Neuron (in vitro differentiated cells): ENCODE measurements at regions not wholly inside any gene's neighbourhood (a gene's known extent, or its start where the extent isn't known, plus 50 kb on each side); places are given as distances from the start of the nearest gene placed in this dataset.
"Not testable (repeated sequence)": the region's sequence is repeated elsewhere in the genome, so short reads cannot be mapped to it uniquely, and the experiment has no call there.

Experiments
- H2AFZ ChIP-seq: one replicate; pipeline ENCODE4 v1.6.1; 2013; ENCODE audit warnings: low read depth, mild to moderate bottlenecking, inconsistent platforms, low read length, moderate library complexity
- H3K27me3 ChIP-seq: one replicate; pipeline ENCODE4 v1.6.1; 2013; ENCODE audit warnings: low read length; ENCODE audit not compliant: insufficient read depth
- H3K36me3 ChIP-seq: one replicate; pipeline ENCODE4 v1.6.1; 2013; ENCODE audit warnings: low read length; ENCODE audit not compliant: insufficient read depth
- H3K4me1 ChIP-seq: one replicate; pipeline ENCODE4 v1.6.1; 2013; ENCODE audit warnings: low read length; ENCODE audit not compliant: insufficient read depth
- H3K4me3 ChIP-seq: 2 replicates; pipeline ENCODE4 v1.5.1; 2013; ENCODE audit warnings: mild to moderate bottlenecking, low read length, moderate library complexity
- H3K9me3 ChIP-seq: one replicate; pipeline ENCODE4 v1.6.1; 2013; ENCODE audit warnings: low read length

DNA sequence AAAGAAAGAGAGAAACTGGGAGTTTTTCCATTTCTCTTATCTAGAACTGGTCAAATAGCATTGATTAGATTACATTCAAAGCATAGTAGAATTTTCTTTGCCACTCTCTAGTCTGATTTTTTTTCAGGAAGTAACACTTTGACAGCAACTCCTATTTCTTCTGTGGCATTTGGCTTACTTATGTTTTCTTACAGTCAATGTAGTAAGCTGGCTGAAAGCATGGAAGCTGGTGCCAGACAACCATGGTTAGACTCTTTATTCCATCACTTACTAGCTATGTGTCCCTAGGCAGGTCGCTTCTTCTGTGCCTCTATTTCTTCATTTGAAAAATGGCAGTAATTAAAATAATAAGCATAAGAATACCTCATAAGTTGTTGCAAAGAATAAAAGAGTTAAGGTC, 54.2 kb upstream of the OPRM1 start:
- H2AFZ ChIP-seq, result no peak overlapping the region
- no peaks in the 10 kb centered on the region for H3K9me3 ChIP-seq
- no peak overlapping the region for H3K4me3 ChIP-seq
- H3K4me1 ChIP-seq, result no peaks in the 10 kb centered on the region
- H3K36me3 ChIP-seq, result no peaks in the 10 kb centered on the region
- no peaks in the 10 kb centered on the region for H3K27me3 ChIP-seq

DNA sequence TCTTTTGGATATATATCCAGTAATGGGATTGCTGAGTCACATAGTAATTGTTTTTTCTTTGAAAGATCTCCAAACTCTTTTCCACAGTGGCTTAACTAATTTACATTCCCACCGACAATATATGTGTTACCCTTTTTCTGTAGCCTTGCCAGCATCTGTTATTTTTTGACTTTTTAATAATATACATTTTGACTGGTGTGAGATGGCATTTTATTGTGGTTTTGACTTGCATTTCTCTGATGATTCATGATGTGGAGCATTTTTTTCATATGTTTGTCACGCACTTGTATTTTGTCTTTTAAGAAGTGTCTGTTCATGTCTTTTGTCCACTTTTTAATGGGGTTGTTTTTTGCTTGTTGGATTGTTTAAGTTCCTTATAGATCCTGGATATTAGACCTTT, 58.9 kb upstream of the OPRM1 start:
- Histone ChIP-seq H3K4me3 (no peak overlapping the region), H3K27me3 (no peaks in the 10 kb centered on the region), H2AFZ (no peak overlapping the region), H3K4me1 (no peaks in the 10 kb centered on the region), H3K36me3 (no peaks in the 10 kb centered on the region), H3K9me3 (no peaks in the 10 kb centered on the region)

DNA sequence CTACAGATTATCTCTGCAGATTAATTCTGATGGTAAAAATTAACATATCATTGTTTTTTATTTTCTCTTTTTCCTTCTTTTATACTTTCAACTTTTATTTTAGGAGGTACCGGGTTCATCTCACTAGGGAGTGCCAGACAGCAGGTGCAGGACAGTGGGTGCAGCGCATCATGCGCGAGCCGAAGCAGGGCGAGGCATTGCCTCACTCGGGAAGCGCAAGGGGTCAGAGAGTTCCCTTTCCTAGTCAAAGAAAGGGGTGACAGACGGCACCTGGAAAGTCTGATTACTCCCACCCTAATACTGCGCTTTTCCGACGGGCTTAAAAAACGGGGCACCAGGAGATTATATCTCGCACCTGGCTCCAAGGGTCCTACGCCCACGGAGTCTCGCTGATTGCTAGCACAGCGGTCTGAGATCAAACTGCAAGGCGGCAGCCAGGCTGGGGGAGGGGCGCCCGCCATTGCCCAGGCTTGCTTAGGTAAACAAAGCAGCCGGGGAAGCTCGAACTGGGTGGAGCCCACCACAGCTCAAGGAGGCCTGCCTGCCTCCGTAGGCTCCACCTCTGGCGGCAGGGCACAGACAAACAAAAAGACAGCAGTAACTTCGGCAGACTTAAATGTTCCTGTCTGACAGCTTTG, 60.0 kb upstream of the OPRM1 start:
- H3K27me3 ChIP-seq, H3K4me1 ChIP-seq, H3K36me3 ChIP-seq, H2AFZ ChIP-seq, H3K9me3 ChIP-seq, H3K4me3 ChIP-seq: not testable (repeated sequence)

GRCh38 chr6:153976921-153977693, 61.9 kb upstream of the OPRM1 start:
- H2AFZ ChIP-seq, result no peak overlapping the region
- no peaks in the 10 kb centered on the region for H3K9me3 ChIP-seq
- no peaks in the 10 kb centered on the region for H3K36me3 ChIP-seq
- H3K4me3 ChIP-seq, result no peak overlapping the region
- no peaks in the 10 kb centered on the region for H3K4me1 ChIP-seq
- H3K27me3 ChIP-seq, result no peaks in the 10 kb centered on the region

DNA sequence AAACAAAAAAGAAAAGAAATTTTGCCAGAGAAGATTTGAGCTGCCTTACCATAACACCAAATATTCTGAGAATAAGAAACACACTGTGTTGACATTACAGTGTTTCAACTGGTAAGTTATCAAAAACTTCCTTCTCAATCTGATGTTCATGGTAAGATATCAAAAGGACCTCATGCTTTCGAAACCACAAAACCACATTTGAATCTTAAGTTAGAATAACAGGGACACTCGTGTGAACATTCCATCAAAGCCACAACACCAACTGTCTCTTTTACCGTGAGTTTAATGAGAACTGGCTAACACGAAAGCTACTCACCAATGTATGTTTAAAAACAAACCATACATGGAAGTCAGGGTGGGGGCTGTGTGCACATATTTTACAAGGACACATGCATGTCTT, 73.0 kb upstream of the OPRM1 start:
- Histone ChIP-seq H3K27me3 (no peaks in the 10 kb centered on the region), H3K4me1 (no peaks in the 10 kb centered on the region), H2AFZ (no peak overlapping the region), H3K4me3 (no peak overlapping the region), H3K36me3 (no peaks in the 10 kb centered on the region), H3K9me3 (no peaks in the 10 kb centered on the region)

DNA sequence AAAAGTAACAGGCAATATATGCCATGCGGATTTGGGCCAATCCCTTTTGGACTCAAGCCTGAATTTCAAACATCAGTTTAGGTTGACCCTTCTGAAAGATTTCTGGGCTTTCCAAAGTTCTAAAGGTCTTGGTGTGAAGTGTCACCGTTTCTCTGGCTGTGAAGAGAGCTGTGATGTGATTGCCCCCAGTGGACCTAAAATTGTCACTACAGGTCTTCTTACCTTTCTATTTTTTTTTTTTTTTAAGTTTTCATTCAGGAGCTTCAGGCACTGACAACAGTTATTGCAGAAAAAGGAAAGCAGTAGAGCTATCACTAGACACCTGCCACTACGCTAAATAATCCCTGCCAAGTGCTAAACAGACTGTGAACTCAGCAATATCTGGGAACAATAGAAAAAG, 75.7 kb upstream of the OPRM1 start:
- Histone ChIP-seq H2AFZ (no peak overlapping the region), H3K4me3 (no peak overlapping the region), H3K4me1 (no peaks in the 10 kb centered on the region), H3K27me3 (no peaks in the 10 kb centered on the region), H3K36me3 (no peaks in the 10 kb centered on the region), H3K9me3 (no peaks in the 10 kb centered on the region)

DNA sequence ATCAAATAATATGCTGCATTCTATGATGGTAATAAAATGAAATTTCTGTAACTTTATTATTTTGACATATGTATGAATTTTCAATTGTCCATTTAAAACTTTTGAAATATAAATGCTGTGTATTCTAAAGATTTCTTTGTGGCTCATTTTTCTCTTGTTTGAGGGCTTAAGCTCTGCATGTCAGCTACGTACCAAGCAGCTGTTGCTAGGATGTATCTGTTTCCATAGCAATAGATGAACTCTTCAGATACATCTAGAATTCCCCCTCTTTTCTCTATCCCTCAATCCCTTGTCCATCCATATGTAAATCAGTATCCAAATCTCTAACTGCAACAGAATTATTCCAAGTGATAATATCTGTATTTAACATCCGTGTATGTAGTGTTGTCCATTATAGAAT, 76.5 kb upstream of the OPRM1 start:
- Histone ChIP-seq H2AFZ (no peak overlapping the region), H3K9me3 (no peaks in the 10 kb centered on the region), H3K4me1 (no peaks in the 10 kb centered on the region), H3K36me3 (no peaks in the 10 kb centered on the region), H3K4me3 (no peak overlapping the region), H3K27me3 (no peaks in the 10 kb centered on the region)

- Histone ChIP-seq H3K4me3 (no peak overlapping the region), H3K4me1 (no peaks in the 10 kb centered on the region), H3K27me3 (no peaks in the 10 kb centered on the region), H3K9me3 (no peaks in the 10 kb centered on the region), H3K36me3 (no peaks in the 10 kb centered on the region), H2AFZ (no peak overlapping the region)
These were observed 78.3 kb upstream of the OPRM1 start for GRCh38 chr6:153960741-153961140.

DNA sequence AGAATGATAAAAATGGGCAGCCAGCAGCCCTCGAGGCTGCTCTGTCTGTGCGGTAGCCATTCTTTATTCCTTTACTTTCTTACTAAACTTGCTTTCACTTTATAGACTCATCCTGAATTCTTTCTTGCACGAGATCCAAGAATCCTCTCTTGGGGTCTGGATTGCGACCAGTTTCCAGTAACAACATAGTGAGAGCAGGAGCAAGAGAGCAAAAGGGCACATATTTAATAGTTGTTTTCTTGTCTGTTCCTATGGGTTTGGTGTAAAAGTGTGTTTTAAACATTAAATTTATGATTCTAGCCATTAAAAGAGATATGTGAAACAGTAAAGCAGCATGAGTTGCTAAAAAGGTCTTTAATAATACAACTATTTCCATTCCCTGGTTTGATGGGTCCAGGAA, 78.8 kb upstream of the OPRM1 start:
- Histone ChIP-seq H2AFZ (no peak overlapping the region), H3K36me3 (no peaks in the 10 kb centered on the region), H3K4me3 (no peak overlapping the region), H3K27me3 (no peaks in the 10 kb centered on the region), H3K4me1 (no peaks in the 10 kb centered on the region), H3K9me3 (no peaks in the 10 kb centered on the region)

DNA sequence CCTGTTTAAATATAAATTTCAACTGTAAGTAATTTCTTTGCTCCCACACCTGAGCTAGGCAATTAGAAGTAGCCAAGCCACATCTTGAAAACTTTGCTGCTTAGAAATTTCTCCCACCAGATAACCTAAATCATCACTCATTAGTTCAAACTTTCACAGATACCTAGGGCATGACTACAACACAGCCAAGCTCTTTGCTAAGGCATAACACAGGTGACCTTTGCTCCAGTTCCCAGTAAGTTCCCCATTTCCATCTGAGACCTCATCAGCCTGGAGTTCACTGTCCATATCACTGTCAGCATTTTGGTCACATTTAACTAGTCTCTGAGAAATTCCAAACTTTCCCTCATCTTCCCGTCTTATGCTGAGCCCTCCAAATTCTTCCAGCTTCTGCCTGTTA, 79.8 kb upstream of the OPRM1 start:
- Histone ChIP-seq H3K4me3 (no peak overlapping the region), H3K36me3 (no peaks in the 10 kb centered on the region), H3K4me1 (no peaks in the 10 kb centered on the region), H3K9me3 (no peaks in the 10 kb centered on the region), H3K27me3 (no peaks in the 10 kb centered on the region), H2AFZ (no peak overlapping the region)

- no peak overlapping the region for H3K4me3 ChIP-seq
- H3K9me3 ChIP-seq, result no peaks in the 10 kb centered on the region
- H3K4me1 ChIP-seq, result no peaks in the 10 kb centered on the region
- H3K36me3 ChIP-seq, result no peaks in the 10 kb centered on the region
- no peak overlapping the region for H2AFZ ChIP-seq
- no peaks in the 10 kb centered on the region for H3K27me3 ChIP-seq
These were observed 80.2 kb upstream of the OPRM1 start for GRCh38 chr6:153958860-153959259.

DNA sequence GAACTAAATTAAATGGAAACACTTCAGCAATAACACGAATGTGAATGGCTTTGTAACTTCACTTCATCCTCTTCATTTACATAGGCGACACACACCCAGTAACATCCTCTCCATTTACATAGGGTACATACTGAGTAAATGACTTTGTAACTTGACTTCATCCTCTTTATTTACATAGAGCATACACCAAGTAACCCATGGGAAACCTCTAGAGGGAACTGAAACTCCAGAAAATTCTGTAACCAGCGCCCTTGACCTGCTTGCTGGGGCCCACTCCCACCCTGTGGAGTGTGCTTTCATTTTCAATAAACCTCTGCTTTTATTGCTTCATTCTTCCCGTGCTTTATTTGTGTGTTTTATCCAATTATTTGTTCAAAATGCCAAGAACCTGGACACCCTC, 81.6 kb upstream of the OPRM1 start:
- no peaks in the 10 kb centered on the region for H3K36me3 ChIP-seq
- H3K4me3 ChIP-seq, result no peak overlapping the region
- H2AFZ ChIP-seq, result no peak overlapping the region
- H3K27me3 ChIP-seq, result no peaks in the 10 kb centered on the region
- H3K9me3 ChIP-seq, result no peaks in the 10 kb centered on the region
- no peaks in the 10 kb centered on the region for H3K4me1 ChIP-seq

- no peaks in the 10 kb centered on the region for H3K36me3 ChIP-seq
- H3K4me3 ChIP-seq, result no peak overlapping the region
- no peak overlapping the region for H2AFZ ChIP-seq
- no peaks in the 10 kb centered on the region for H3K4me1 ChIP-seq
- H3K9me3 ChIP-seq, result no peaks in the 10 kb centered on the region
- H3K27me3 ChIP-seq, result no peaks in the 10 kb centered on the region
These were observed 82.2 kb upstream of the OPRM1 start for GRCh38 chr6:153956808-153957207.

DNA sequence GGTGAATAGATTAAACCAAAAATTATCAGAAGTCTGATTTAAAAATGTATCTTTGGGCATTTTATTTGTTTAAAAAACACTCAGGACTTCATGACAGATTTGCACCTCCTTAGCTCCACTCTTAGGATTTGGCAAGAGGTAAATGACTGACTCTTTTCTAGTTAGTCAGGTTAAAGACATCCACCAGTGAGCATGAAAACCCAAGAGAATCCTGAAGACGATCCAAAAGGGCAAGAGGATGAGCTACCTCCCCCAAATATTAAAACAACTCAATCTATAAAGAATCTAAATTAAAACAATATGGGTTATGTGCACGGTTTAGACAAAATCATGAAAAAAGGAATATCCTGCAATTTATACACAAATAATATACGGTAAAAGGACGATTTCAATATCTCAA, 89.4 kb upstream of the OPRM1 start:
- no peaks in the 10 kb centered on the region for H3K27me3 ChIP-seq
- no peaks in the 10 kb centered on the region for H3K4me1 ChIP-seq
- no peak overlapping the region for H3K4me3 ChIP-seq
- H3K9me3 ChIP-seq, result no peaks in the 10 kb centered on the region
- no peaks in the 10 kb centered on the region for H3K36me3 ChIP-seq
- H2AFZ ChIP-seq, result no peak overlapping the region
